Sigmoid colon (tissue), 4 donors: ENCODE measurements at regions not wholly inside any gene's neighbourhood (a gene's known extent, or its start where the extent isn't known, plus 50 kb on each side); places are given as distances from the start of the nearest gene placed in this dataset.

Experiments used
- CTCF ChIP-seq, 4 experiments: fragments of 450-650 bp in 3 of 4; fragments of 200-600 bp in 1 of 4; IDR thresholded peaks; one replicate each; pipeline ENCODE4 v1.5.1; 2016 to 2019; ENCODE audit warnings: antibody characterized with exemption in 4 of 4, mild to moderate bottlenecking in 3 of 4, moderate library complexity in 2 of 4
- POLR2AphosphoS5 ChIP-seq, 4 donors: sonication (generic); formaldehyde crosslinking; IDR thresholded peaks; one replicate each; pipeline ENCODE4 v1.6.1; 2017; ENCODE audit warnings: antibody characterized with exemption in 4 of 4

- TF ChIP-seq CTCF (IDR thresholded peaks at IDR 0.05): no peak
- no peak for TF ChIP-seq POLR2AphosphoS5 (IDR thresholded peaks at IDR 0.05)
These were observed 111.5 kb upstream of the TNC start for GRCh38 chr9:115229496-115229895.
